OCI-LY3 (cell line): ENCODE measurements at regions not wholly inside any gene's neighbourhood (a gene's known extent, or its start where the extent isn't known, plus 50 kb on each side); places are given as distances from the start of the nearest gene placed in this dataset.

Experiments
- CTCF ChIP-seq: fragments of 200-600, 300-600 bp; sonication (generic); IDR thresholded peaks from 2 replicates; pipeline ENCODE4 v1.5.1; 2014; ENCODE audit warnings: antibody characterized with exemption, low read length, low read depth
- EZH2phosphoT487 ChIP-seq: fragments of 200-600 bp; shearing (Covaris generic); IDR thresholded peaks from 2 replicates; pipeline ENCODE4 v1.6.1; 2018; ENCODE audit warnings: antibody characterized with exemption, mixed run types, low read depth

GRCh38 chr12:65648461-65648860 is 175.8 kb upstream of the HMGA2 start:
- TF ChIP-seq CTCF: no peak
- TF ChIP-seq EZH2phosphoT487: no peak
